K562 (cell line): ENCODE measurements at regions not wholly inside any gene's neighbourhood (a gene's known extent, or its start where the extent isn't known, plus 50 kb on each side); places are given as distances from the start of the nearest gene placed in this dataset.

Experiments used
- ATAC-seq: fragments of 200-7000 bp; cut with Tn5 transposase; 3 replicates; pipeline ENCODE4 v1.9.1; 2020; ENCODE audit warnings: moderate library complexity
- BruUV-seq: library from RNA; stranded (reverse); fragments of 400-500 nt; replicated peaks from 2 replicates; lab custom pipeline; 2021; lab: Mats Ljungman, UMichigan
- CTCF ChIA-PET: fragments of 300-600 bp; formaldehyde crosslinking; extraction: SDS; loops from one replicate; lab custom pipeline; 2021; ENCODE audit warnings: low intra/inter-chr PET ratio; lab: Yijun Ruan, JAX
- POLR2A ChIA-PET: fragments of 300-600, 350-650 bp; sonication (Branson Sonifier 250); formaldehyde crosslinking; extraction: SDS; loops from one replicate; lab custom pipeline; 2021; ENCODE audit warnings: antibody characterized with exemption, inconsistent platforms; lab: Yijun Ruan, JAX
- DNase-seq, 4 experiments: peaks; one replicate each; pipeline versions ENCODE4 v3.0.0 to v3.0.0-alpha.2; 2011 to 2018; ENCODE audit warnings: low spot score in 3 of 4, mixed read lengths in 3 of 4; ENCODE audit errors: extremely low read depth in 1 of 4
- FAIRE-seq: peaks from 2 replicates; lab custom pipeline; 2011; peaks lifted over from hg19 to GRCh38; lab: Jason Lieb, UNC
- H2AFZ ChIP-seq: 2 replicates; pipeline ENCODE4 v1.6.0; 2011; ENCODE audit warnings: low read depth, low read length, control low read depth, inconsistent platforms
- H3K27ac ChIP-seq: fragments of 200-600 bp; 3 replicates; pipeline ENCODE4 v1.8.0; 2011; ENCODE audit warnings: low read depth, mild to moderate bottlenecking, control low read depth, inconsistent platforms, low read length, moderate library complexity, mixed read lengths; ENCODE audit errors: extremely low read depth
- H3K27me3 ChIP-seq, 2 experiments: fragments of 300-600 bp in 1 of 2; 2 replicates in 1 of 2; 3 replicates in 1 of 2; pipeline versions ENCODE4 v1.6.0 to v1.8.0; 2011; ENCODE audit warnings: inconsistent platforms in 2 of 2, low read length in 2 of 2, mild to moderate bottlenecking in 1 of 2, mixed read lengths in 1 of 2, moderate library complexity in 1 of 2; ENCODE audit not compliant: control insufficient read depth in 2 of 2, insufficient read depth in 2 of 2
- H3K36me3 ChIP-seq: fragments of 300-600 bp; 3 replicates; pipeline ENCODE4 v1.8.0; 2011; ENCODE audit warnings: mild to moderate bottlenecking, low read length, inconsistent platforms; ENCODE audit not compliant: control insufficient read depth, insufficient read depth
- H3K4me1 ChIP-seq, 2 experiments: fragments of 200-600 bp in 1 of 2; replicated peaks in 1 of 2; 2 replicates in 1 of 2; 3 replicates in 1 of 2; pipeline versions ENCODE4 v1.5.1 to v1.8.0; 2011; ENCODE audit warnings: inconsistent platforms in 2 of 2, low read length in 2 of 2, mild to moderate bottlenecking in 1 of 2, mixed read lengths in 1 of 2, moderate library complexity in 1 of 2; ENCODE audit not compliant: control insufficient read depth in 2 of 2, insufficient read depth in 2 of 2
- H3K4me2 ChIP-seq: 2 replicates; pipeline ENCODE4 v1.6.1; 2011; ENCODE audit warnings: low read length, control low read depth, inconsistent platforms, mixed read lengths; ENCODE audit not compliant: insufficient read depth
- H3K4me3 ChIP-seq: fragments of 200-600 bp; sonication (generic), shearing (Covaris generic); 2 replicates; pipeline ENCODE4 v1.5.1; 2016; ENCODE audit warnings: control low read depth, inconsistent platforms
- H3K79me2 ChIP-seq: fragments of 200-600 bp; 3 replicates; pipeline ENCODE4 v1.8.0; 2011; ENCODE audit warnings: low read length, inconsistent platforms; ENCODE audit not compliant: control insufficient read depth, insufficient read depth
- H3K9ac ChIP-seq, 2 experiments: 2 replicates each; pipeline versions ENCODE4 v1.6.0 to v1.6.1; 2011; ENCODE audit warnings: low read depth in 2 of 2, low read length in 2 of 2, control low read depth in 1 of 2, inconsistent platforms in 1 of 2, mild to moderate bottlenecking in 1 of 2, mixed read lengths in 1 of 2; ENCODE audit not compliant: insufficient read depth in 1 of 2
- H3K9me1 ChIP-seq: one replicate; pipeline ENCODE4 v1.6.0; 2011; ENCODE audit warnings: inconsistent platforms, mild to moderate bottlenecking, low read length, moderate library complexity; ENCODE audit not compliant: control insufficient read depth, insufficient read depth
- H3K9me3 ChIP-seq: replicated peaks from 2 replicates; pipeline ENCODE4 v1.5.1; 2011; ENCODE audit warnings: low read depth, low read length, inconsistent platforms; ENCODE audit not compliant: control insufficient read depth, insufficient read depth
- H4K20me1 ChIP-seq: replicated peaks from 2 replicates; pipeline ENCODE4 v1.6.1; 2011; ENCODE audit warnings: low read length, inconsistent platforms, mixed read lengths; ENCODE audit not compliant: control insufficient read depth, insufficient read depth
- C11orf30 ChIP-seq: fragments of 450-650 bp; IDR thresholded peaks from 2 replicates; pipeline ENCODE4 v1.6.1; 2016; ENCODE audit warnings: low read depth, mild to moderate bottlenecking
- CBFB ChIP-seq: sonication (generic); formaldehyde crosslinking; IDR thresholded peaks from 2 replicates; pipeline ENCODE4 v1.4.0; 2020; ENCODE audit warnings: mild to moderate bottlenecking, missing genetic modification reagents
- CGGBP1 ChIP-seq: fragments of 250-450 bp; sonication (Bioruptor Pico); IDR thresholded peaks from 2 replicates; pipeline ENCODE4 v1.9.0; 2021; ENCODE audit warnings: mild to moderate bottlenecking
- ETV1 ChIP-seq: fragments of 450-650 bp; conservative IDR thresholded peaks from 2 replicates; pipeline ENCODE4 v1.6.1; 2016; ENCODE audit warnings: missing genetic modification characterization, control low read depth, low read depth, missing compliant biosample characterization
- FOXA1 ChIP-seq: fragments of 450-650 bp; IDR thresholded peaks from 2 replicates; pipeline ENCODE4 v1.6.1; 2016; ENCODE audit warnings: mild to moderate bottlenecking, borderline replicate concordance
- GABPB1 ChIP-seq: sonication (generic); formaldehyde crosslinking; IDR thresholded peaks from 2 replicates; pipeline ENCODE4 v1.8.0; 2022; ENCODE audit warnings: mild to moderate bottlenecking, missing genetic modification reagents
- HLTF ChIP-seq: fragments of 450-650 bp; IDR thresholded peaks from 2 replicates; pipeline ENCODE4 v1.6.1; 2016
- HNRNPLL ChIP-seq: fragments of 200-400 bp; formaldehyde crosslinking; IDR thresholded peaks from 2 replicates; pipeline ENCODE4 v1.6.1; 2017; ENCODE audit warnings: low read length, low read depth, mild to moderate bottlenecking; ENCODE audit not compliant: poor library complexity, severe bottlenecking
- IRF1 ChIP-seq: sonication (generic); formaldehyde crosslinking; IDR thresholded peaks from 2 replicates; pipeline ENCODE4 v1.8.0; 2022; ENCODE audit warnings: missing genetic modification reagents, mild to moderate bottlenecking, borderline replicate concordance
- LARP7 ChIP-seq: fragments of 450-650 bp; IDR thresholded peaks from 2 replicates; pipeline ENCODE4 v1.6.1; 2016
- MAFF ChIP-seq: IDR thresholded peaks from 2 replicates; pipeline ENCODE4 v1.6.1; 2012; ENCODE audit warnings: low read length, improper control_type of control experiment
- MAFG ChIP-seq: fragments of 450-650 bp; conservative IDR thresholded peaks from 2 replicates; pipeline ENCODE4 v1.6.1; 2016; ENCODE audit warnings: missing genetic modification characterization, missing compliant biosample characterization
- MAFK ChIP-seq: IDR thresholded peaks from 2 replicates; pipeline ENCODE4 v1.6.1; 2011; ENCODE audit warnings: low read length, improper control_type of control experiment
- MEF2A ChIP-seq: IDR thresholded peaks from 2 replicates; pipeline ENCODE4 v1.6.1; 2011; ENCODE audit warnings: low read depth, mild to moderate bottlenecking, low read length, moderate library complexity; ENCODE audit not compliant: control insufficient read depth
- NCOA4 ChIP-seq: fragments of 450-650 bp; IDR thresholded peaks from 2 replicates; pipeline ENCODE4 v1.6.1; 2018; ENCODE audit warnings: mild to moderate bottlenecking; ENCODE audit not compliant: partially characterized antibody
- NFIC ChIP-seq: fragments of 450-650 bp; IDR thresholded peaks from 2 replicates; pipeline ENCODE4 v1.6.1; 2017; ENCODE audit warnings: mild to moderate bottlenecking, inconsistent platforms
- PHF21A ChIP-seq: fragments of 450-650 bp; IDR thresholded peaks from 2 replicates; pipeline ENCODE4 v1.6.1; 2017; ENCODE audit warnings: low read depth, borderline replicate concordance
- SMAD3 ChIP-seq: fragments of 450-650 bp; formaldehyde crosslinking; conservative IDR thresholded peaks from 2 replicates; pipeline ENCODE4 v1.4.0; 2020; ENCODE audit warnings: mild to moderate bottlenecking
- TGIF2 ChIP-seq: sonication (generic); formaldehyde crosslinking; IDR thresholded peaks from 2 replicates; pipeline ENCODE4 v1.8.1; 2022; ENCODE audit warnings: mild to moderate bottlenecking, missing genetic modification reagents, moderate library complexity
- ZNF12 ChIP-seq: sonication (generic); formaldehyde crosslinking; IDR thresholded peaks from 2 replicates; pipeline ENCODE4 v1.4.0; 2020; ENCODE audit warnings: mild to moderate bottlenecking, missing genetic modification reagents
- ZNF134 ChIP-seq: fragments of 250-450 bp; sonication (Bioruptor Pico); conservative IDR thresholded peaks from 2 replicates; pipeline ENCODE4 v1.4.0; 2020
- ZNF165 ChIP-seq: fragments of 250-450 bp; sonication (Bioruptor Pico); IDR thresholded peaks from 2 replicates; pipeline ENCODE4 v1.4.0; 2020; ENCODE audit warnings: borderline replicate concordance
- ZNF707 ChIP-seq: fragments of 250-450 bp; sonication (Bioruptor Pico); conservative IDR thresholded peaks from 2 replicates; pipeline ENCODE4 v1.8.0; 2022; ENCODE audit warnings: inconsistent platforms, mild to moderate bottlenecking, moderate library complexity
- WGBS: fragments of 100-300 bp; shearing (Covaris generic); methylation state at CpG from one replicate; pipeline ENCODE4 v1.1.6; 2016; ENCODE audit warnings: low coverage, mixed read lengths; ENCODE audit not compliant: insufficient coverage; ENCODE audit errors: missing lambda C conversion rate; 5-methylcytosine and 5-hydroxymethylcytosine counted together
- in situ Hi-C: fragments of 300-500 bp; cut with MboI; formaldehyde crosslinking; loops from 4 replicates; pipeline ENCODE4 v1.15.0; 2018; ENCODE audit warnings: inconsistent platforms, mixed read lengths
- intact Hi-C: fragments of 100-400 bp; cut with micrococcal nuclease; formaldehyde crosslinking; loops from 2 replicates; pipeline ENCODE4 v1.14.2; 2022
- TF ChIP-seq, protein P1 (sequence below): fragments of 450-650 bp; IDR thresholded peaks from 2 replicates; pipeline ENCODE4 v1.6.1; 2016; ENCODE audit warnings: missing biosample characterization, missing genetic modification characterization

GRCh38 chr16:55942821-55943220, 67.6 kb upstream of the CES5A start (continued):
- TF ChIP-seq ZNF12 (CRISPR knock-in tag) (no peak), ZNF165 (CRISPR knock-in tag) (no peak), CBFB (no peak), HLTF (no peak)

GRCh38 chr16:55941552-55941951, 66.4 kb upstream of the CES5A start:
- FAIRE-seq (no peak), DNase-seq (no peak), ATAC-seq (no peak)
- Histone ChIP-seq H3K4me2 (no peak overlapping the region), H3K36me3 (no peaks in the 10 kb centered on the region), H2AFZ (no peak overlapping the region), H3K27ac (no peak overlapping the region), H3K4me1 (no peaks in the 10 kb centered on the region), H3K79me2 (no peaks in the 10 kb centered on the region), H3K27me3 (no peaks in the 10 kb centered on the region), H3K9me1 (no peaks in the 10 kb centered on the region), H4K20me1 (0 out of 2 replicates have a peak, but pooled peaks cover 3% of the 10 kb centered on the region), H3K9ac (no peak overlapping the region), H3K9me3 (no peaks in the 10 kb centered on the region), H3K4me3 (no peak overlapping the region)
- WGBS: 0% methylated on average over 2 of the region's 2 CpGs
- BruUV-seq: no TSS peak
- POLR2A ChIA-PET: no interaction called here
- in situ Hi-C loops (no loop called here), intact Hi-C loops (loop anchor here (10.0 kb wide), 1 partner anchor 477 kb away; no protein-coding TSS in a partner anchor)
- CTCF ChIA-PET: no interaction called here
- TF ChIP-seq MAFG (tag) (peak; percentile 47; the same call in 1 of the 2 replicates), ZNF707 (CRISPR knock-in tag) (no peak), FOXA1 (no peak), TGIF2 (CRISPR knock-in tag) (no peak), LARP7 (no peak), IRF1 (no peak), NFIC (no peak), ETV1 (no peak), PHF21A (no peak), HNRNPLL (no peak), MEF2A (no peak), CGGBP1 (CRISPR knock-in tag) (no peak), MAFK (peak; percentile 18; the same call in 1 of the 2 replicates), C11orf30 (peak; percentile 49; the same call in 1 of the 2 replicates), NCOA4 (no peak), ZNF134 (CRISPR knock-in tag) (no peak), SMAD3 (CRISPR knock-in tag) (no peak), GABPB1 (no peak), MAFF (peak; percentile 31; the same call in 1 of the 2 replicates)
- TF ChIP-seq, protein P1, sequence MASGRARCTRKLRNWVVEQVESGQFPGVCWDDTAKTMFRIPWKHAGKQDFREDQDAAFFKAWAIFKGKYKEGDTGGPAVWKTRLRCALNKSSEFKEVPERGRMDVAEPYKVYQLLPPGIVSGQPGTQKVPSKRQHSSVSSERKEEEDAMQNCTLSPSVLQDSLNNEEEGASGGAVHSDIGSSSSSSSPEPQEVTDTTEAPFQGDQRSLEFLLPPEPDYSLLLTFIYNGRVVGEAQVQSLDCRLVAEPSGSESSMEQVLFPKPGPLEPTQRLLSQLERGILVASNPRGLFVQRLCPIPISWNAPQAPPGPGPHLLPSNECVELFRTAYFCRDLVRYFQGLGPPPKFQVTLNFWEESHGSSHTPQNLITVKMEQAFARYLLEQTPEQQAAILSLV (tag): no peak
